ENCODE measurements at regions not wholly inside any gene's neighbourhood (a gene's known extent, or its start where the extent isn't known, plus 50 kb on each side); places are given as distances from the start of the nearest gene placed in this dataset.
"Not testable (repeated sequence)": the region's sequence is repeated elsewhere in the genome, so short reads cannot be mapped to it uniquely, and the experiment has no call there.

DNA sequence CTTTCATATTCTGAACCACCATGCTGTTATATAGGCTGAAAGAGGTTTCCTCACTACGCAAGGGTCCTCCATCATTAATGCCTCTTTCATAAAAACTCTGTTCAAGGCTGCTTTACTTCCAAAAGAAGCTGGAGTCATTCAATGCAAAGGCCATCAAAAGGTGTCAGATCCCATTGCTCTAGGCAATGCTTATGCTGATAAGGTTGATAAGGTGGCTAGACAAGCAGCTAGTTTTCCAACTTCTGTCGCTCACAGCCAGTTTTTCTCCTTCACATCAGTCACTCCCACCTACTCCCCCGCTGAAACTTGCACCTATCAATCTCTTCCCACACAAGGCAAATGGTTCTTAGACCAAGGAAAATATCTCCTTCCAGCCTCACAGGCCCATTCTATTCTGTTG is 676.2 kb downstream of the TLE1 start:
- H3K4me2 ChIP-seq (ENCODE audit: low read length); H3K4me1 ChIP-seq (ENCODE audit: control insufficient read depth, insufficient read depth, low read length); H3K4me3 ChIP-seq (ENCODE audit: low read length); H3K9ac ChIP-seq (ENCODE audit: low read depth, low read length); H3K36me3 ChIP-seq (ENCODE audit: insufficient read depth, low read length); H3K9me3 ChIP-seq (replicated peaks; ENCODE audit: low read length); H3K27me3 ChIP-seq (ENCODE audit: control insufficient read depth, insufficient read depth, low read length): not testable (repeated sequence)

GRCh38 chr9:81002906-81003305 is 686.4 kb downstream of the TLE1 start:
- Histone ChIP-seq H3K4me3 (ENCODE audit: low read length) (no peak overlapping the region), H3K4me2 (ENCODE audit: low read length) (no peak overlapping the region), H3K9me3 (replicated peaks; ENCODE audit: low read length) (no peaks in the 10 kb centered on the region), H3K4me1 (ENCODE audit: control insufficient read depth, insufficient read depth, low read length) (no peaks in the 10 kb centered on the region), H3K36me3 (ENCODE audit: insufficient read depth, low read length) (no peaks in the 10 kb centered on the region), H3K27me3 (ENCODE audit: control insufficient read depth, insufficient read depth, low read length) (no peaks in the 10 kb centered on the region), H3K9ac (ENCODE audit: low read depth, low read length) (no peak overlapping the region)

- Histone ChIP-seq H3K4me2 (ENCODE audit: low read length) (no peak overlapping the region), H3K4me3 (ENCODE audit: low read length) (no peak overlapping the region), H3K9ac (ENCODE audit: low read depth, low read length) (no peak overlapping the region), H3K9me3 (replicated peaks; ENCODE audit: low read length) (no peaks in the 10 kb centered on the region), H3K36me3 (ENCODE audit: insufficient read depth, low read length) (no peaks in the 10 kb centered on the region), H3K4me1 (ENCODE audit: control insufficient read depth, insufficient read depth, low read length) (no peaks in the 10 kb centered on the region), H3K27me3 (ENCODE audit: control insufficient read depth, insufficient read depth, low read length) (no peaks in the 10 kb centered on the region)
These were observed 687.1 kb downstream of the TLE1 start for GRCh38 chr9:81002242-81002641.

GRCh38 chr9:80995759-80996158 is 693.6 kb downstream of the TLE1 start:
- Histone ChIP-seq H3K4me2 (ENCODE audit: low read length) (no peak overlapping the region), H3K27me3 (ENCODE audit: control insufficient read depth, insufficient read depth, low read length) (no peaks in the 10 kb centered on the region), H3K4me1 (ENCODE audit: control insufficient read depth, insufficient read depth, low read length) (no peaks in the 10 kb centered on the region), H3K4me3 (ENCODE audit: low read length) (no peak overlapping the region), H3K9ac (ENCODE audit: low read depth, low read length) (no peak overlapping the region), H3K9me3 (replicated peaks; ENCODE audit: low read length) (no peaks in the 10 kb centered on the region), H3K36me3 (ENCODE audit: insufficient read depth, low read length) (no peaks in the 10 kb centered on the region)

DNA sequence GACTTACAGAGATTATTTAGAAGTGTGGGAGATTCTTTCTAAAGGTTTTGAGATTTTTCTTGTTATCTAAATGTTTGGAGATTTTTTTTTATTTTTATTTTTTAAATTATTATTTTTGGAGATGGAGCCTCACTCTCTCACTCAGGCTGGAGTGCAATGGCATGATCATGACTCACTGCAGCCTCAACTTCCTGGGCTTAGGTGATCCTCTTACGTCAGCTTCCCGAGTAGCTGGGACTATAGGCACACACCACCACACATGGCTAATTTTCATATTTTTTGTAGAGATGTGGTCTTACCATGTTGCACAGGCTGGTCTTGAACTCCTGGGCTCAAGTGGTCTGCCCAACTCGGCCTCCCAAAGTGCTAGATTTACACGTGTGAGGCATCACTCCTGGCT is 694.5 kb downstream of the TLE1 start:
- Histone ChIP-seq H3K4me2 (ENCODE audit: low read length) (no peak overlapping the region), H3K4me3 (ENCODE audit: low read length) (no peak overlapping the region), H3K9ac (ENCODE audit: low read depth, low read length) (no peak overlapping the region), H3K4me1 (ENCODE audit: control insufficient read depth, insufficient read depth, low read length) (no peaks in the 10 kb centered on the region), H3K9me3 (replicated peaks; ENCODE audit: low read length) (no peaks in the 10 kb centered on the region), H3K27me3 (ENCODE audit: control insufficient read depth, insufficient read depth, low read length) (no peaks in the 10 kb centered on the region), H3K36me3 (ENCODE audit: insufficient read depth, low read length) (no peaks in the 10 kb centered on the region)

GRCh38 chr9:80985595-80985994 is 703.8 kb downstream of the TLE1 start:
- not testable (repeated sequence) for H3K4me2 ChIP-seq (ENCODE audit: low read length); H3K4me1 ChIP-seq (ENCODE audit: control insufficient read depth, insufficient read depth, low read length); H3K4me3 ChIP-seq (ENCODE audit: low read length); H3K36me3 ChIP-seq (ENCODE audit: insufficient read depth, low read length); H3K9me3 ChIP-seq (replicated peaks; ENCODE audit: low read length); H3K27me3 ChIP-seq (ENCODE audit: control insufficient read depth, insufficient read depth, low read length); H3K9ac ChIP-seq (ENCODE audit: low read depth, low read length)

- Histone ChIP-seq H3K27me3 (ENCODE audit: control insufficient read depth, insufficient read depth, low read length) (no peaks in the 10 kb centered on the region), H3K9me3 (replicated peaks; ENCODE audit: low read length) (no peaks in the 10 kb centered on the region), H3K9ac (ENCODE audit: low read depth, low read length) (no peak overlapping the region), H3K36me3 (ENCODE audit: insufficient read depth, low read length) (no peaks in the 10 kb centered on the region), H3K4me3 (ENCODE audit: low read length) (no peak overlapping the region), H3K4me1 (ENCODE audit: control insufficient read depth, insufficient read depth, low read length) (no peaks in the 10 kb centered on the region), H3K4me2 (ENCODE audit: low read length) (no peak overlapping the region)
These were observed 712.9 kb downstream of the TLE1 start for GRCh38 chr9:80976403-80976802.

GRCh38 chr9:80970377-80970776 is 719.0 kb downstream of the TLE1 start:
- not testable (repeated sequence) for H3K9ac ChIP-seq (ENCODE audit: low read depth, low read length); H3K27me3 ChIP-seq (ENCODE audit: control insufficient read depth, insufficient read depth, low read length); H3K4me3 ChIP-seq (ENCODE audit: low read length); H3K9me3 ChIP-seq (replicated peaks; ENCODE audit: low read length); H3K4me2 ChIP-seq (ENCODE audit: low read length); H3K36me3 ChIP-seq (ENCODE audit: insufficient read depth, low read length)
- peaks cover 11% of the 10 kb centered on the region for H3K4me1 ChIP-seq (ENCODE audit: control insufficient read depth, insufficient read depth, low read length)

DNA sequence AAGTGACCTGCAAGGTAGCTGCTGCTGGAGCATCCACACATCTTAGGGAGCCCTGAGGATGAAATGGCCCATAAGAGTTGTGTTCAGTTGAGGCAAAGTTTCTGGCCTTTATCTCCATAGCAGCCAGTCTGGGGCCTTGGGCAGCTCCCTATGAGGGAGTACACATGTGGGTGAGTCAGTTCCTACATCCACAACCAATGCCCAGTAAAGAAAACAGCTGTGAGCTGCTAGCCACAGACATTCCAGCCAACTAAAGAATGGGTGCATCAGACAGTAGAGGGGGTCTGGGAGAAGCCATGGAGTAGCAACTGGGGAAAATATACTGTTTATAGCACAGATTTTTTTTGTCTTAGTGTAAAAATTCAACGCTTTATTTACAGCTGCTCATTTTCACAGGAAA is 720.7 kb downstream of the TLE1 start:
- H3K4me1 ChIP-seq (ENCODE audit: control insufficient read depth, insufficient read depth, low read length), result peaks cover 11% of the 10 kb centered on the region
- no peak overlapping the region for H3K9ac ChIP-seq (ENCODE audit: low read depth, low read length)
- no peaks in the 10 kb centered on the region for H3K36me3 ChIP-seq (ENCODE audit: insufficient read depth, low read length)

GRCh38 chr9:80964914-80965313 is 724.4 kb downstream of the TLE1 start:
- Histone ChIP-seq H3K4me3 (ENCODE audit: low read length) (no peak overlapping the region), H3K27me3 (ENCODE audit: control insufficient read depth, insufficient read depth, low read length) (no peaks in the 10 kb centered on the region), H3K36me3 (ENCODE audit: insufficient read depth, low read length) (no peaks in the 10 kb centered on the region), H3K4me1 (ENCODE audit: control insufficient read depth, insufficient read depth, low read length) (peaks cover 11% of the 10 kb centered on the region), H3K4me2 (ENCODE audit: low read length) (no peak overlapping the region), H3K9ac (ENCODE audit: low read depth, low read length) (no peak overlapping the region), H3K9me3 (replicated peaks; ENCODE audit: low read length) (no peaks in the 10 kb centered on the region)

More for the DNA sequence above, 720.7 kb downstream of the TLE1 start:
- H3K4me2 ChIP-seq (ENCODE audit: low read length), result no peak overlapping the region
- H3K4me3 ChIP-seq (ENCODE audit: low read length), result no peak overlapping the region
- no peaks in the 10 kb centered on the region for H3K27me3 ChIP-seq (ENCODE audit: control insufficient read depth, insufficient read depth, low read length)
- H3K9me3 ChIP-seq (replicated peaks; ENCODE audit: low read length), result no peaks in the 10 kb centered on the region

DNA sequence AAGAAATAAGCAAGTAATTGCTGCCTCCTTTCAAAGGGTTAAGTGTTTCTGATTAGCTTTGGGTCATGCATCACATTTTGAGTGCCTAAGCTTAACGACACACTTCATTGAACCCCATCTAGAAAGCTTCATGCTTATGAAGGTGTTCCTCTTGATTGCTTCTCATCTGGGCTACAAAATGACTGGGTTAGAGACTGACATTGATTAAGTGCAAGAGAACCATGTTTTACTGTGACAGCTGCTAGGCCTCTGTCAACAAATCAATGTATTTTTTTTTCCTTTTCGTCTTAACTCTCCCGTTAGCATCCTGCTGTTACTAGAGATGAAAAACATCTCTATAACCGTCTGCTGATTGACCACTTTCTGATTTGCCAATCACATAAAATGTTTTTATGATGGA is 725.0 kb downstream of the TLE1 start:
- no peak overlapping the region for H3K9ac ChIP-seq (ENCODE audit: low read depth, low read length)
- no peak overlapping the region for H3K4me3 ChIP-seq (ENCODE audit: low read length)
- H3K9me3 ChIP-seq (replicated peaks; ENCODE audit: low read length), result no peaks in the 10 kb centered on the region
- no peak overlapping the region for H3K4me2 ChIP-seq (ENCODE audit: low read length)
- H3K36me3 ChIP-seq (ENCODE audit: insufficient read depth, low read length), result no peaks in the 10 kb centered on the region
- no peaks in the 10 kb centered on the region for H3K27me3 ChIP-seq (ENCODE audit: control insufficient read depth, insufficient read depth, low read length)
- H3K4me1 ChIP-seq (ENCODE audit: control insufficient read depth, insufficient read depth, low read length), result peaks cover 11% of the 10 kb centered on the region

- Histone ChIP-seq H3K27me3 (ENCODE audit: control insufficient read depth, insufficient read depth, low read length) (no peaks in the 10 kb centered on the region), H3K4me3 (ENCODE audit: low read length) (no peak overlapping the region), H3K4me1 (ENCODE audit: control insufficient read depth, insufficient read depth, low read length) (no peaks in the 10 kb centered on the region), H3K4me2 (ENCODE audit: low read length) (no peak overlapping the region), H3K9me3 (replicated peaks; ENCODE audit: low read length) (no peaks in the 10 kb centered on the region), H3K9ac (ENCODE audit: low read depth, low read length) (no peak overlapping the region), H3K36me3 (ENCODE audit: insufficient read depth, low read length) (no peaks in the 10 kb centered on the region)
These were observed 731.5 kb downstream of the TLE1 start for GRCh38 chr9:80957801-80958200.
